Dendritic cell treated with granulocyte-macrophage colony-stimulating factor and Interleukin-4, amounts not matched to agents 40 ng/mL and 50 ng/mL, for 4 days (primary cell): ENCODE measurements at regions not wholly inside any gene's neighbourhood (a gene's known extent, or its start where the extent isn't known, plus 50 kb on each side); places are given as distances from the start of the nearest gene placed in this dataset.

Source experiments
- H3K27ac Mint-ChIP-seq: one replicate; pipeline ENCODE4 v1.8.0; 2022; ENCODE audit warnings: mild to moderate bottlenecking, mixed read lengths
- H3K27me3 Mint-ChIP-seq: one replicate; pipeline ENCODE4 v1.8.0; 2022; ENCODE audit warnings: mild to moderate bottlenecking, mixed read lengths
- H3K36me3 Mint-ChIP-seq: one replicate; pipeline ENCODE4 v1.8.0; 2022; ENCODE audit warnings: low read depth, mixed read lengths
- H3K4me1 Mint-ChIP-seq: one replicate; pipeline ENCODE4 v1.8.0; 2022; ENCODE audit warnings: low read depth, mixed read lengths
- H3K4me3 Mint-ChIP-seq: one replicate; pipeline ENCODE4 v1.8.0; 2022; ENCODE audit warnings: mild to moderate bottlenecking, moderate library complexity, mixed read lengths
- H3K9me3 Mint-ChIP-seq: one replicate; pipeline ENCODE4 v1.8.0; 2022; ENCODE audit warnings: mixed read lengths
- intact Hi-C: fragments of 100-400 bp; cut with micrococcal nuclease; formaldehyde crosslinking; loops from one replicate; pipeline ENCODE4 v1.15.0; 2022

- H3K36me3 Mint-ChIP-seq: no peaks in the 10 kb centered on the region
- no peak overlapping the region for H3K27ac Mint-ChIP-seq
- intact Hi-C loops: no loop called here
- H3K4me3 Mint-ChIP-seq: no peak overlapping the region
- H3K4me1 Mint-ChIP-seq: no peaks in the 10 kb centered on the region
- H3K9me3 Mint-ChIP-seq: no peaks in the 10 kb centered on the region
- H3K27me3 Mint-ChIP-seq: no peaks in the 10 kb centered on the region
These were observed 292.0 kb downstream of the CDH26 start for GRCh38 chr20:60250251-60250650.

GRCh38 chr20:60252866-60253265 is 294.6 kb downstream of the CDH26 start:
- Mint-ChIP-seq H3K4me1 (no peaks in the 10 kb centered on the region), H3K9me3 (no peaks in the 10 kb centered on the region), H3K36me3 (no peaks in the 10 kb centered on the region), H3K4me3 (no peak overlapping the region), H3K27ac (no peak overlapping the region), H3K27me3 (no peaks in the 10 kb centered on the region)
- intact Hi-C loops: no loop called here

- no peaks in the 10 kb centered on the region for H3K36me3 Mint-ChIP-seq
- no peak overlapping the region for H3K4me3 Mint-ChIP-seq
- H3K27ac Mint-ChIP-seq: no peak overlapping the region
- H3K4me1 Mint-ChIP-seq: no peaks in the 10 kb centered on the region
- H3K27me3 Mint-ChIP-seq: no peaks in the 10 kb centered on the region
- intact Hi-C loops: no loop called here
- H3K9me3 Mint-ChIP-seq: no peaks in the 10 kb centered on the region
These were observed 295.2 kb downstream of the CDH26 start for GRCh38 chr20:60253471-60253870.

GRCh38 chr20:60254901-60255411 is 296.7 kb downstream of the CDH26 start:
- Mint-ChIP-seq H3K9me3 (no peaks in the 10 kb centered on the region), H3K4me1 (no peaks in the 10 kb centered on the region), H3K27me3 (no peaks in the 10 kb centered on the region), H3K4me3 (no peak overlapping the region), H3K36me3 (no peaks in the 10 kb centered on the region), H3K27ac (no peak overlapping the region)
- intact Hi-C loops: no loop called here

GRCh38 chr20:60255415-60255814 is 297.2 kb downstream of the CDH26 start:
- Mint-ChIP-seq H3K9me3 (no peaks in the 10 kb centered on the region), H3K36me3 (no peaks in the 10 kb centered on the region), H3K4me1 (no peaks in the 10 kb centered on the region), H3K27ac (no peak overlapping the region), H3K27me3 (no peaks in the 10 kb centered on the region), H3K4me3 (no peak overlapping the region)
- intact Hi-C loops: no loop called here

- H3K36me3 Mint-ChIP-seq: no peaks in the 10 kb centered on the region
- intact Hi-C loops: no loop called here
- H3K27me3 Mint-ChIP-seq: no peaks in the 10 kb centered on the region
- H3K4me3 Mint-ChIP-seq: no peak overlapping the region
- no peak overlapping the region for H3K27ac Mint-ChIP-seq
- no peaks in the 10 kb centered on the region for H3K4me1 Mint-ChIP-seq
- H3K9me3 Mint-ChIP-seq: no peaks in the 10 kb centered on the region
These were observed 297.6 kb downstream of the CDH26 start for GRCh38 chr20:60255866-60256265.

- H3K36me3 Mint-ChIP-seq: no peaks in the 10 kb centered on the region
- no peaks in the 10 kb centered on the region for H3K4me1 Mint-ChIP-seq
- H3K27me3 Mint-ChIP-seq: no peaks in the 10 kb centered on the region
- H3K27ac Mint-ChIP-seq: no peak overlapping the region
- intact Hi-C loops: no loop called here
- no peaks in the 10 kb centered on the region for H3K9me3 Mint-ChIP-seq
- H3K4me3 Mint-ChIP-seq: no peak overlapping the region
These were observed 298.6 kb downstream of the CDH26 start for GRCh38 chr20:60256811-60257210.

GRCh38 chr20:60257671-60258070 is 299.4 kb downstream of the CDH26 start:
- no peaks in the 10 kb centered on the region for H3K4me1 Mint-ChIP-seq
- no peak overlapping the region for H3K27ac Mint-ChIP-seq
- H3K27me3 Mint-ChIP-seq: no peaks in the 10 kb centered on the region
- H3K36me3 Mint-ChIP-seq: no peaks in the 10 kb centered on the region
- no peak overlapping the region for H3K4me3 Mint-ChIP-seq
- H3K9me3 Mint-ChIP-seq: no peaks in the 10 kb centered on the region
- intact Hi-C loops: no loop called here

GRCh38 chr20:60258255-60258863 is 300.1 kb downstream of the CDH26 start:
- no peaks in the 10 kb centered on the region for H3K9me3 Mint-ChIP-seq
- H3K4me3 Mint-ChIP-seq: no peak overlapping the region
- H3K36me3 Mint-ChIP-seq: no peaks in the 10 kb centered on the region
- intact Hi-C loops: no loop called here
- H3K4me1 Mint-ChIP-seq: no peaks in the 10 kb centered on the region
- H3K27me3 Mint-ChIP-seq: no peaks in the 10 kb centered on the region
- H3K27ac Mint-ChIP-seq: no peak overlapping the region

- no peak overlapping the region for H3K4me3 Mint-ChIP-seq
- intact Hi-C loops: loop anchor here (5.0 kb wide), 2 partner anchors 34 to 314 kb away; no protein-coding TSS in a partner anchor
- H3K27me3 Mint-ChIP-seq: no peaks in the 10 kb centered on the region
- H3K27ac Mint-ChIP-seq: no peak overlapping the region
- peaks cover 5% of the 10 kb centered on the region for H3K4me1 Mint-ChIP-seq
- no peaks in the 10 kb centered on the region for H3K36me3 Mint-ChIP-seq
- H3K9me3 Mint-ChIP-seq: no peaks in the 10 kb centered on the region
These were observed 303.1 kb downstream of the CDH26 start for GRCh38 chr20:60261333-60261732.

- H3K9me3 Mint-ChIP-seq: no peaks in the 10 kb centered on the region
- H3K4me3 Mint-ChIP-seq: no peak overlapping the region
- intact Hi-C loops: loop anchor here (1.0 to 5.0 kb wide), 5 partner anchors 36 to 316 kb away; no protein-coding TSS in a partner anchor
- no peaks in the 10 kb centered on the region for H3K27me3 Mint-ChIP-seq
- H3K27ac Mint-ChIP-seq: no peak overlapping the region
- peaks cover 5% of the 10 kb centered on the region for H3K4me1 Mint-ChIP-seq
- H3K36me3 Mint-ChIP-seq: no peaks in the 10 kb centered on the region
These were observed 304.9 kb downstream of the CDH26 start for GRCh38 chr20:60262967-60263603.

- intact Hi-C loops: loop anchor here (1.0 to 5.0 kb wide), 5 partner anchors 37 to 317 kb away; no protein-coding TSS in a partner anchor
- Mint-ChIP-seq H3K27me3 (no peaks in the 10 kb centered on the region), H3K9me3 (no peaks in the 10 kb centered on the region), H3K4me1 (peaks cover 5% of the 10 kb centered on the region), H3K4me3 (no peak overlapping the region), H3K36me3 (no peaks in the 10 kb centered on the region), H3K27ac (no peak overlapping the region)
These were observed 305.8 kb downstream of the CDH26 start for GRCh38 chr20:60263725-60264709.

- no peaks in the 10 kb centered on the region for H3K9me3 Mint-ChIP-seq
- intact Hi-C loops: no loop called here
- H3K27me3 Mint-ChIP-seq: no peaks in the 10 kb centered on the region
- peaks cover 5% of the 10 kb centered on the region for H3K4me1 Mint-ChIP-seq
- no peak overlapping the region for H3K27ac Mint-ChIP-seq
- no peaks in the 10 kb centered on the region for H3K36me3 Mint-ChIP-seq
- no peak overlapping the region for H3K4me3 Mint-ChIP-seq
These were observed 308.1 kb downstream of the CDH26 start for GRCh38 chr20:60266177-60266823.
